GM12878 (cell line): ENCODE measurements at regions not wholly inside any gene's neighbourhood (a gene's known extent, or its start where the extent isn't known, plus 50 kb on each side); places are given as distances from the start of the nearest gene placed in this dataset.

ENCODE experiments used
- ATAC-seq: fragments of 200-7000 bp; cut with Tn5 transposase; 3 replicates; pipeline ENCODE4 v1.9.1; 2020; ENCODE audit warnings: mild to moderate bottlenecking, moderate library complexity
- BruUV-seq: library from RNA; stranded (reverse); fragments of 400-500 nt; replicated peaks from 2 replicates; lab custom pipeline; 2021; lab: Mats Ljungman, UMichigan
- CTCF ChIA-PET: fragments of 300-600 bp; sonication (Branson Sonifier 250); formaldehyde crosslinking; extraction: SDS; loops from one replicate; lab custom pipeline; 2021; ENCODE audit warnings: inconsistent platforms; lab: Yijun Ruan, JAX
- POLR2A ChIA-PET: fragments of 350-600 bp; formaldehyde crosslinking; extraction: SDS; loops from one replicate; lab custom pipeline; 2021; ENCODE audit warnings: inconsistent platforms; lab: Charles Lee
- RAD21 ChIA-PET: fragments of 300-600 bp; sonication (Branson Sonifier 250); formaldehyde crosslinking; loops from one replicate; lab custom pipeline; 2023; ENCODE audit warnings: antibody characterized with exemption; ENCODE audit not compliant: unreplicated experiment; lab: Charles Lee
- SMC1A ChIA-PET: fragments of 300-600 bp; sonication (Branson Sonifier 250); formaldehyde crosslinking; loops from one replicate; lab custom pipeline; 2023; ENCODE audit not compliant: unreplicated experiment, uncharacterized antibody; lab: Charles Lee
- DNase-seq: peaks from one replicate; pipeline ENCODE4 v3.0.0-alpha.2; 2011; ENCODE audit warnings: low read depth, low spot score
- FAIRE-seq: peaks from 3 replicates; lab custom pipeline; 2011; peaks lifted over from hg19 to GRCh38; lab: Jason Lieb, UNC
- H2AFZ ChIP-seq: 2 replicates; pipeline ENCODE4 v1.6.0; 2011; ENCODE audit warnings: low read depth, low read length, control low read depth; ENCODE audit not compliant: control insufficient read depth
- H3K27ac ChIP-seq: 2 replicates; pipeline ENCODE4 v1.5.1; 2011; ENCODE audit warnings: control low read depth; ENCODE audit not compliant: control insufficient read depth, insufficient read depth
- H3K27me3 ChIP-seq, 2 experiments: replicated peaks in 1 of 2; 2 replicates each; pipeline versions ENCODE4 v1.6.0 to v1.6.1; 2011; ENCODE audit warnings: low read length in 1 of 2; ENCODE audit not compliant: control insufficient read depth in 2 of 2, insufficient read depth in 2 of 2
- H3K36me3 ChIP-seq, 2 experiments: 2 replicates each; pipeline ENCODE4 v1.5.1; 2011; ENCODE audit warnings: low read length in 1 of 2; ENCODE audit not compliant: control insufficient read depth in 2 of 2, insufficient read depth in 2 of 2
- H3K4me1 ChIP-seq: 2 replicates; pipeline ENCODE4 v1.6.1; 2011; ENCODE audit warnings: mild to moderate bottlenecking, low read length, moderate library complexity, mixed read lengths; ENCODE audit not compliant: control insufficient read depth, insufficient read depth
- H3K4me2 ChIP-seq: 2 replicates; pipeline ENCODE4 v1.6.0; 2011; ENCODE audit warnings: control low read depth; ENCODE audit not compliant: control insufficient read depth, insufficient read depth
- H3K4me3 ChIP-seq: fragments of 200-600 bp; sonication (generic); 2 replicates; pipeline ENCODE4 v1.5.1; 2016
- H3K79me2 ChIP-seq: 2 replicates; pipeline ENCODE4 v1.6.0; 2011; ENCODE audit warnings: low read length; ENCODE audit not compliant: control insufficient read depth, insufficient read depth
- H3K9ac ChIP-seq: 2 replicates; pipeline ENCODE4 v1.8.0; 2011; ENCODE audit warnings: low read length, control low read depth, mixed read lengths; ENCODE audit not compliant: control insufficient read depth, insufficient read depth
- H3K9me3 ChIP-seq: replicated peaks from 3 replicates; pipeline ENCODE4 v1.5.1; 2011; ENCODE audit warnings: mild to moderate bottlenecking, low read length; ENCODE audit not compliant: control insufficient read depth, insufficient read depth
- H4K20me1 ChIP-seq: 2 replicates; pipeline ENCODE4 v1.6.0; 2011; ENCODE audit not compliant: control insufficient read depth, insufficient read depth
- BCLAF1 ChIP-seq: fragments of 450-650 bp; IDR thresholded peaks from 2 replicates; pipeline ENCODE4 v1.6.1; 2017; ENCODE audit warnings: antibody characterized with exemption, mild to moderate bottlenecking, moderate library complexity
- CBFB ChIP-seq: IDR thresholded peaks from 2 replicates; pipeline ENCODE4 v1.6.1; 2016; ENCODE audit warnings: antibody characterized with exemption, low read depth
- CEBPZ ChIP-seq: fragments of 150-350 bp; IDR thresholded peaks from 2 replicates; pipeline ENCODE4 v1.6.1; 2016; ENCODE audit warnings: low read depth, low read length
- CTCF ChIP-seq, 3 experiments: IDR thresholded peaks in 2 of 3; conservative IDR thresholded peaks in 1 of 3; 2 replicates each; pipeline ENCODE4 v1.5.1; 2011; ENCODE audit warnings: low read depth in 3 of 3, low read length in 3 of 3, mild to moderate bottlenecking in 3 of 3, control low read depth in 2 of 3, moderate library complexity in 2 of 3, inconsistent platforms in 1 of 3, mixed read lengths in 1 of 3; ENCODE audit not compliant: control insufficient read depth in 2 of 3, insufficient read depth in 1 of 3; ENCODE audit errors: extremely low read depth in 1 of 3
- EP300 ChIP-seq, 2 experiments: fragments of 150-350 bp in 1 of 2; IDR thresholded peaks; 2 replicates each; pipeline ENCODE4 v1.6.1; 2011 to 2012; ENCODE audit warnings: low read depth in 2 of 2, low read length in 2 of 2, borderline replicate concordance in 1 of 2, improper control_type of control experiment in 1 of 2, inconsistent platforms in 1 of 2; ENCODE audit not compliant: control insufficient read depth in 1 of 2
- ETV6 ChIP-seq, 2 experiments: fragments of 450-650 bp in 1 of 2; IDR thresholded peaks in 1 of 2; conservative IDR thresholded peaks in 1 of 2; 2 replicates each; pipeline ENCODE4 v1.6.1; 2014; ENCODE audit warnings: antibody characterized with exemption in 1 of 2, borderline replicate concordance in 1 of 2, low read depth in 1 of 2, mild to moderate bottlenecking in 1 of 2, moderate library complexity in 1 of 2
- HSF1 ChIP-seq: fragments of 150-350 bp; IDR thresholded peaks from 2 replicates; pipeline ENCODE4 v1.6.1; 2014; ENCODE audit warnings: mild to moderate bottlenecking, low read depth, low read length
- MTA2 ChIP-seq: fragments of 450-650 bp; IDR thresholded peaks from 2 replicates; pipeline ENCODE4 v1.6.1; 2016; ENCODE audit warnings: low read depth, mild to moderate bottlenecking, moderate library complexity
- NBN ChIP-seq: fragments of 450-650 bp; IDR thresholded peaks from 2 replicates; pipeline ENCODE4 v1.6.1; 2016
- USF1 ChIP-seq: IDR thresholded peaks from 2 replicates; pipeline ENCODE4 v1.6.1; 2011; ENCODE audit warnings: borderline replicate concordance, low read depth, mild to moderate bottlenecking, moderate library complexity, mixed read lengths, low read length; ENCODE audit not compliant: insufficient read depth; ENCODE audit errors: extremely low read length
- ZBED1 ChIP-seq: IDR thresholded peaks from 2 replicates; pipeline ENCODE4 v1.6.1; 2016; ENCODE audit warnings: borderline replicate concordance
- WGBS: methylation state at CpG from one replicate; pipeline ENCODE4 v1.1.6; 2016; ENCODE audit warnings: low lambda C conversion rate; ENCODE audit not compliant: insufficient replicate concordance, insufficient coverage; ENCODE audit errors: missing lambda C conversion rate; 5-methylcytosine and 5-hydroxymethylcytosine counted together
- in situ Hi-C: fragments of 300-500 bp; cut with MboI; formaldehyde crosslinking; loops from 9 replicates; pipeline ENCODE4 v1.14.3; 2018; ENCODE audit warnings: mixed read lengths
- intact Hi-C: fragments of 100-400 bp; cut with micrococcal nuclease; formaldehyde crosslinking; loops from one replicate; pipeline ENCODE4 v1.14.2; 2022; ENCODE audit not compliant: unreplicated experiment

- POLR2A ChIA-PET: no interaction called here
- no peak for ATAC-seq
- WGBS: 1% methylated on average over 3 of the region's 3 CpGs
- TF ChIP-seq CEBPZ (no peak), USF1 (no peak), ZBED1 (no peak), MTA2 (no peak), BCLAF1 (no peak), EP300 (IDR thresholded peaks at IDR 0.05; ENCODE audit: borderline replicate concordance in 1 of 2, control insufficient read depth in 1 of 2, low read depth in 2 of 2, low read length in 2 of 2) (no peak), ETV6 (conservative IDR thresholded peaks at IDR 0.05 in 1 of 2, IDR thresholded peaks at IDR 0.05 in 1 of 2; ENCODE audit: borderline replicate concordance in 1 of 2, low read depth in 1 of 2) (no peak), CTCF (IDR thresholded peaks at IDR 0.05 in 2 of 3, conservative IDR thresholded peaks at IDR 0.05 in 1 of 3; ENCODE audit: control insufficient read depth in 2 of 3, extremely low read depth in 1 of 3, insufficient read depth in 1 of 3, low read depth in 3 of 3, low read length in 3 of 3) (no peak), NBN (no peak), HSF1 (no peak), CBFB (no peak)
Observed at GRCh38 chrX:116226665-116227484, 56.3 kb downstream of the AGTR2 start.

More at GRCh38 chrX:116226665-116227484, 56.3 kb downstream of the AGTR2 start:
- ChIA-PET RAD21 (no interaction called here), SMC1A (interaction anchor here (1.1 kb wide), 1 partner anchor 9 kb away, joined by 3 read pairs; no protein-coding TSS in a partner anchor), CTCF (no interaction called here)
- Histone ChIP-seq H3K4me2 (no peak overlapping the region), H3K9ac (no peak overlapping the region), H2AFZ (no peak overlapping the region), H4K20me1 (no peaks in the 10 kb centered on the region), H3K36me3 (no peaks in the 10 kb centered on the region), H3K4me1 (no peaks in the 10 kb centered on the region), H3K4me3 (no peak overlapping the region), H3K79me2 (no peaks in the 10 kb centered on the region), H3K27me3 (no peaks in the 10 kb centered on the region), H3K27ac (no peak overlapping the region), H3K9me3 (no peaks in the 10 kb centered on the region)
- intact Hi-C loops: no loop called here
- DNase-seq (no peak), FAIRE-seq (no peak)
- no TSS peak for BruUV-seq
- in situ Hi-C loops: no loop called here
